ENCODE measurements at regions not wholly inside any gene's neighbourhood (a gene's known extent, or its start where the extent isn't known, plus 50 kb on each side); places are given as distances from the start of the nearest gene placed in this dataset.

- no peak for TF ChIP-seq MGA (IDR thresholded peaks at IDR 0.05)
- no peak for TF ChIP-seq THAP7 (CRISPR knock-in tag; IDR thresholded peaks at IDR 0.05)
- no peak for TF ChIP-seq NFIX (CRISPR knock-in tag; IDR thresholded peaks at IDR 0.05; ENCODE audit: low read depth)
- no peak for TF ChIP-seq TEAD4 (IDR thresholded peaks at IDR 0.05; ENCODE audit: low read length)
- no peak for TF ChIP-seq TEAD4 (CRISPR knock-in tag; IDR thresholded peaks at IDR 0.05; ENCODE audit: borderline replicate concordance)
- TF ChIP-seq TFE3 (CRISPR knock-in tag; IDR thresholded peaks at IDR 0.05): no peak
- no peak for TF ChIP-seq ZNF444 (CRISPR knock-in tag; IDR thresholded peaks at IDR 0.05)
- TF ChIP-seq ZNF12 (CRISPR knock-in tag; IDR thresholded peaks at IDR 0.05): no peak
- TF ChIP-seq RAD21 (CRISPR knock-in tag; conservative IDR thresholded peaks at IDR 0.05 in 1 of 2, IDR thresholded peaks at IDR 0.05 in 1 of 2): no peak
Observed at GRCh38 chr12:24379433-24379832, 430.0 kb upstream of the SOX5 start (continued).
